GM19240 (cell line): ENCODE measurements at regions not wholly inside any gene's neighbourhood (a gene's known extent, or its start where the extent isn't known, plus 50 kb on each side); places are given as distances from the start of the nearest gene placed in this dataset.

Experiments
- DNase-seq: peaks from one replicate; pipeline ENCODE4 v3.0.0; 2011; ENCODE audit warnings: low spot score; ENCODE audit not compliant: insufficient read length

- DNase-seq, result no peak
Observed at GRCh38 chr17:71933306-71933705, 187.5 kb upstream of the SOX9 start.

GRCh38 chr17:71934520-71934919 is 186.3 kb upstream of the SOX9 start:
- DNase-seq, result no peak

GRCh38 chr17:71935341-71935740 is 185.5 kb upstream of the SOX9 start:
- DNase-seq, result no peak

- DNase-seq, result no peak
Observed at GRCh38 chr17:71936977-71937376, 183.8 kb upstream of the SOX9 start.

GRCh38 chr17:71937914-71938313 is 182.9 kb upstream of the SOX9 start:
- DNase-seq, result no peak

GRCh38 chr17:71938340-71939010 is 182.3 kb upstream of the SOX9 start:
- no peak for DNase-seq

GRCh38 chr17:71941920-71942319 is 178.9 kb upstream of the SOX9 start:
- DNase-seq, result no peak

GRCh38 chr17:71942626-71943025 is 178.2 kb upstream of the SOX9 start:
- no peak for DNase-seq

GRCh38 chr17:71948703-71949422 is 172.0 kb upstream of the SOX9 start:
- DNase-seq, result no peak

GRCh38 chr17:71959154-71959553 is 161.7 kb upstream of the SOX9 start:
- peak; percentile 6 for DNase-seq

GRCh38 chr17:71963351-71963750 is 157.5 kb upstream of the SOX9 start:
- DNase-seq, result no peak

GRCh38 chr17:71963791-71964190 is 157.0 kb upstream of the SOX9 start:
- no peak for DNase-seq

GRCh38 chr17:71964559-71964958 is 156.3 kb upstream of the SOX9 start:
- no peak for DNase-seq

GRCh38 chr17:71966055-71966454 is 154.8 kb upstream of the SOX9 start:
- DNase-seq, result no peak

GRCh38 chr17:71966459-71967313 is 154.1 kb upstream of the SOX9 start:
- no peak for DNase-seq

GRCh38 chr17:71969500-71969899 is 151.3 kb upstream of the SOX9 start:
- DNase-seq, result no peak

- no peak for DNase-seq
Observed at GRCh38 chr17:71970312-71970711, 150.5 kb upstream of the SOX9 start.

- DNase-seq, result no peak
Observed at GRCh38 chr17:71974051-71974450, 146.8 kb upstream of the SOX9 start.

- no peak for DNase-seq
Observed at GRCh38 chr17:71975331-71975801, 145.5 kb upstream of the SOX9 start.

- no peak for DNase-seq
Observed at GRCh38 chr17:71976011-71976649, 144.7 kb upstream of the SOX9 start.

- no peak for DNase-seq
Observed at GRCh38 chr17:71978435-71978834, 142.4 kb upstream of the SOX9 start.

GRCh38 chr17:71980171-71980570 is 140.6 kb upstream of the SOX9 start:
- DNase-seq, result no peak
